ENCODE measurements at regions not wholly inside any gene's neighbourhood (a gene's known extent, or its start where the extent isn't known, plus 50 kb on each side); places are given as distances from the start of the nearest gene placed in this dataset.

DNA sequence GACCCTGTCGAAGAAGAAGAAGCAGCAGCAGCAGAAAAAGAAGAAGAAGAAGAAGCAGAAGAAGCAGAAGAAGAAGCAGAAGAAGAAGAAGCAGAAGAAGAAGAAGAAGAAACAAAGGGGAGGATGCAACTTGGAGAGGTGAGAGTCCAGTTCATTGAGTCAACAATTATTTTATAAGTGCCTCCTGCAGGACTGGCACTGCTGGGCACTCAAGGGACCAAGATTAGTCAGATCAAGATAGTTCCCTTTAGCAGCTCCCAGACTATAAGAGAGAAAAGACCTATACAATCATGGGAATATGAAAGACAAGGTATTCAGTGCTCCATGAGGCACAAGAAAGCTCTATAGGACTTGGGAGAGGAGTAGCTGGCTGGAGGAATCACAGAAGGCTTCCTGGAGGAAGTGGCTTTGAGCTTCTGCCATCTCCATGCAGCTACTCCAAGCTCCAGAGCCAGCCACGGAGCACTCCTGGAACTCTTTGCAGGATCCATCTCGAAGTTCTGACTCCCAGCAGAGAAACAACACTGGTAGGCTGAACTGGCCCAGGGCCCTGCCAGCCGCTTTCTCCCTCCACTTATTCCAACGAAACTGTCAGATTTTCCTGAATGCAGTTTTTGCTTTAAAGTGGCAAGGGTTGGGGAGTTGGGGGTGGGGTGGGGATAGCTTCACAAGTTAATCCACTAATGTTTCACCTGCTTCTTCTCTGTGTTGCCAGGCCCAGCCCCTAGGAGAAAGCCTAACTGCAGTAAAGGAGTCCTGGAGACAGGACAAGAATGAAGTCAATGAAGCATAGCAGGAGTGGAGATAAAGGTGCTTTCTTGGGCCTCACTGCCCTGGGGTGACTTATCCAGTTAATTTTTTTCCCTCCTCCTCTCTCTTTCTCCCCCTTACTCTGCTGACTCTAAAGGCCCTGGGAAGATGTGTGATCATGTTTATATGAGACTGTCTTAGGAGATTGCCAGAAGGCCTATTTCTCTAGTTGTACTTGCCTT lies 140.1 kb upstream of the PARP11 start:
- Histone ChIP-seq H3K9ac (ENCODE audit: insufficient read depth, low read depth, low read length) (peak overlapping the region; percentile 34; the same call in 1 of the 2 replicates), H3K36me3 (replicated peaks in 1 of 2; ENCODE audit: control insufficient read depth in 1 of 2, insufficient read depth in 2 of 2, low read length in 2 of 2) (no peaks in the 10 kb centered on the region), H4K20me1 (ENCODE audit: insufficient read depth, low read length) (no peaks in the 10 kb centered on the region), H3K79me2 (ENCODE audit: insufficient read depth, low read length) (no peaks in the 10 kb centered on the region), H3K27me3 (ENCODE audit: control insufficient read depth in 1 of 2, insufficient read depth in 2 of 2, low read length in 2 of 2) (no peaks in the 10 kb centered on the region), H3K4me2 (ENCODE audit: low read depth, low read length) (no peak overlapping the region), H3K9me3 (ENCODE audit: low read length) (no peaks in the 10 kb centered on the region), H3K27ac (ENCODE audit: extremely low read length, insufficient read depth, low read length) (peak overlapping the region; percentile 99), H3K4me1 (ENCODE audit: insufficient read depth, low read length) (peaks cover 98% of the 10 kb centered on the region), H2AFZ (ENCODE audit: low read length) (no peak overlapping the region), H3K4me3 (replicated peaks in 1 of 3; ENCODE audit: insufficient read depth in 1 of 3, low read depth in 2 of 3, low read length in 3 of 3) (no peak overlapping the region)
- CTCF ChIA-PET (ENCODE audit: low intra/inter-chr PET ratio, low total read pairs), result no interaction called here
- intact Hi-C loops (cut with micrococcal nuclease; ENCODE audit: unreplicated experiment) (loop anchor here (10.0 kb wide), 1 partner anchor 138 kb away; the partner anchor contains the start of gene PARP11), in situ Hi-C loops (cut with HindIII; ENCODE audit: extremely low pct_ligation_motif_present, low pct_unique_long_range_greater_than_20kb) (no loop called here)
- WGBS (ENCODE audit: low lambda C conversion rate), result 97% methylated on average over 2 of the region's 5 CpGs
- ATAC-seq (no peak), FAIRE-seq (no peak), DNase-seq (ENCODE audit: low spot score) (no peak)
- POLR2A ChIA-PET, result interaction anchor here (0.9 to 8.5 kb wide), 5 partner anchors 13 to 25 kb away, joined by 3 to 135 read pairs (median 30); no protein-coding TSS in a partner anchor
- TF ChIP-seq FLYWCH1 (CRISPR knock-in tag; IDR thresholded peaks at IDR 0.05) (no peak), ZFP36 (IDR thresholded peaks at IDR 0.05; ENCODE audit: borderline replicate concordance, low read depth, low read length, partially characterized antibody) (peak; percentile 54), KLF15 (CRISPR knock-in tag; IDR thresholded peaks at IDR 0.05; ENCODE audit: borderline replicate concordance) (no peak), ZNF547 (CRISPR knock-in tag; IDR thresholded peaks at IDR 0.05) (0 out of 2 replicates have a peak, but pooled peaks have one; percentile 33), HNF4A (CRISPR knock-in tag; IDR thresholded peaks at IDR 0.05) (no peak), ZMYM3 (CRISPR knock-in tag; IDR thresholded peaks at IDR 0.05) (0 out of 2 replicates have a peak, but pooled peaks have one; percentile 20), DR1 (CRISPR knock-in tag; IDR thresholded peaks at IDR 0.05) (no peak), THAP9 (CRISPR knock-in tag; IDR thresholded peaks at IDR 0.05; ENCODE audit: borderline replicate concordance) (no peak)
- TF ChIP-seq, protein P1, sequence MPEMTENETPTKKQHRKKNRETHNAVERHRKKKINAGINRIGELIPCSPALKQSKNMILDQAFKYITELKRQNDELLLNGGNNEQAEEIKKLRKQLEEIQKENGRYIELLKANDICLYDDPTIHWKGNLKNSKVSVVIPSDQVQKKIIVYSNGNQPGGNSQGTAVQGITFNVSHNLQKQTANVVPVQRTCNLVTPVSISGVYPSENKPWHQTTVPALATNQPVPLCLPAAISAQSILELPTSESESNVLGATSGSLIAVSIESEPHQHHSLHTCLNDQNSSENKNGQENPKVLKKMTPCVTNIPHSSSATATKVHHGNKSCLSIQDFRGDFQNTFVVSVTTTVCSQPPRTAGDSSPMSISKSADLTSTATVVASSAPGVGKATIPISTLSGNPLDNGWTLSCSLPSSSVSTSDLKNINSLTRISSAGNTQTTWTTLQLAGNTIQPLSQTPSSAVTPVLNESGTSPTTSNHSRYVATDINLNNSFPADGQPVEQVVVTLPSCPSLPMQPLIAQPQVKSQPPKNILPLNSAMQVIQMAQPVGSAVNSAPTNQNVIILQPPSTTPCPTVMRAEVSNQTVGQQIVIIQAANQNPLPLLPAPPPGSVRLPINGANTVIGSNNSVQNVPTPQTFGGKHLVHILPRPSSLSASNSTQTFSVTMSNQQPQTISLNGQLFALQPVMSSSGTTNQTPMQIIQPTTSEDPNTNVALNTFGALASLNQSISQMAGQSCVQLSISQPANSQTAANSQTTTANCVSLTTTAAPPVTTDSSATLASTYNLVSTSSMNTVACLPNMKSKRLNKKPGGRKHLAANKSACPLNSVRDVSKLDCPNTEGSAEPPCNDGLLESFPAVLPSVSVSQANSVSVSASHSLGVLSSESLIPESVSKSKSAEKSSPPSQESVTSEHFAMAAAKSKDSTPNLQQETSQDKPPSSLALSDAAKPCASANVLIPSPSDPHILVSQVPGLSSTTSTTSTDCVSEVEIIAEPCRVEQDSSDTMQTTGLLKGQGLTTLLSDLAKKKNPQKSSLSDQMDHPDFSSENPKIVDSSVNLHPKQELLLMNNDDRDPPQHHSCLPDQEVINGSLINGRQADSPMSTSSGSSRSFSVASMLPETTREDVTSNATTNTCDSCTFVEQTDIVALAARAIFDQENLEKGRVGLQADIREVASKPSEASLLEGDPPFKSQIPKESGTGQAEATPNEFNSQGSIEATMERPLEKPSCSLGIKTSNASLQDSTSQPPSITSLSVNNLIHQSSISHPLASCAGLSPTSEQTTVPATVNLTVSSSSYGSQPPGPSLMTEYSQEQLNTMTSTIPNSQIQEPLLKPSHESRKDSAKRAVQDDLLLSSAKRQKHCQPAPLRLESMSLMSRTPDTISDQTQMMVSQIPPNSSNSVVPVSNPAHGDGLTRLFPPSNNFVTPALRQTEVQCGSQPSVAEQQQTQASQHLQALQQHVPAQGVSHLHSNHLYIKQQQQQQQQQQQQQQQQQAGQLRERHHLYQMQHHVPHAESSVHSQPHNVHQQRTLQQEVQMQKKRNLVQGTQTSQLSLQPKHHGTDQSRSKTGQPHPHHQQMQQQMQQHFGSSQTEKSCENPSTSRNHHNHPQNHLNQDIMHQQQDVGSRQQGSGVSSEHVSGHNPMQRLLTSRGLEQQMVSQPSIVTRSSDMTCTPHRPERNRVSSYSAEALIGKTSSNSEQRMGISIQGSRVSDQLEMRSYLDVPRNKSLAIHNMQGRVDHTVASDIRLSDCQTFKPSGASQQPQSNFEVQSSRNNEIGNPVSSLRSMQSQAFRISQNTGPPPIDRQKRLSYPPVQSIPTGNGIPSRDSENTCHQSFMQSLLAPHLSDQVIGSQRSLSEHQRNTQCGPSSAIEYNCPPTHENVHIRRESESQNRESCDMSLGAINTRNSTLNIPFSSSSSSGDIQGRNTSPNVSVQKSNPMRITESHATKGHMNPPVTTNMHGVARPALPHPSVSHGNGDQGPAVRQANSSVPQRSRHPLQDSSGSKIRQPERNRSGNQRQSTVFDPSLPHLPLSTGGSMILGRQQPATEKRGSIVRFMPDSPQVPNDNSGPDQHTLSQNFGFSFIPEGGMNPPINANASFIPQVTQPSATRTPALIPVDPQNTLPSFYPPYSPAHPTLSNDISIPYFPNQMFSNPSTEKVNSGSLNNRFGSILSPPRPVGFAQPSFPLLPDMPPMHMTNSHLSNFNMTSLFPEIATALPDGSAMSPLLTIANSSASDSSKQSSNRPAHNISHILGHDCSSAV (CRISPR knock-in tag; IDR thresholded peaks at IDR 0.05; ENCODE audit: borderline replicate concordance), result no peak
- no TSS peak for BruUV-seq (replicated peaks)
